ENCODE measurements at regions not wholly inside any gene's neighbourhood (a gene's known extent, or its start where the extent isn't known, plus 50 kb on each side); places are given as distances from the start of the nearest gene placed in this dataset.

GRCh38 chr7:67786021-67786420 lies 789.4 kb downstream of the TYW1 start:
- peaks cover 1% of the 10 kb centered on the region for H3K9me3 Mint-ChIP-seq
- no peaks in the 10 kb centered on the region for H3K36me3 Mint-ChIP-seq (ENCODE audit: low read depth)
- TF ChIP-seq CTCF (conservative IDR thresholded peaks at IDR 0.05), result no peak
- H3K27me3 Mint-ChIP-seq (ENCODE audit: low read depth), result no peaks in the 10 kb centered on the region
- H3K27ac Mint-ChIP-seq (ENCODE audit: unreplicated experiment), result no peak overlapping the region
- H3K4me1 Mint-ChIP-seq, result no peaks in the 10 kb centered on the region
- H3K4me3 Mint-ChIP-seq, result no peak overlapping the region
- DNase-seq (ENCODE audit: low read depth, low spot score), result no peak

- no peaks in the 10 kb centered on the region for H3K9me3 Mint-ChIP-seq
- H3K27ac Mint-ChIP-seq (ENCODE audit: unreplicated experiment), result no peak overlapping the region
- H3K27me3 Mint-ChIP-seq (ENCODE audit: low read depth), result peaks cover 4% of the 10 kb centered on the region
- peak; percentile 5 for DNase-seq (ENCODE audit: low read depth, low spot score)
- TF ChIP-seq CTCF (conservative IDR thresholded peaks at IDR 0.05), result peak; percentile 60
- H3K4me1 Mint-ChIP-seq, result no peaks in the 10 kb centered on the region
- no peak overlapping the region for H3K4me3 Mint-ChIP-seq
- H3K36me3 Mint-ChIP-seq (ENCODE audit: low read depth), result no peaks in the 10 kb centered on the region
These were observed 792.0 kb downstream of the TYW1 start for GRCh38 chr7:67788669-67789068.

GRCh38 chr7:67791918-67792317 lies 795.3 kb downstream of the TYW1 start:
- TF ChIP-seq CTCF (conservative IDR thresholded peaks at IDR 0.05), result no peak
- no peak overlapping the region for H3K27ac Mint-ChIP-seq (ENCODE audit: unreplicated experiment)
- H3K4me3 Mint-ChIP-seq, result no peak overlapping the region
- no peaks in the 10 kb centered on the region for H3K36me3 Mint-ChIP-seq (ENCODE audit: low read depth)
- peaks cover 11% of the 10 kb centered on the region for H3K27me3 Mint-ChIP-seq (ENCODE audit: low read depth)
- DNase-seq (ENCODE audit: low read depth, low spot score), result no peak
- no peaks in the 10 kb centered on the region for H3K9me3 Mint-ChIP-seq
- H3K4me1 Mint-ChIP-seq, result no peaks in the 10 kb centered on the region

- no peak for DNase-seq (ENCODE audit: low read depth, low spot score)
- no peak overlapping the region for H3K4me3 Mint-ChIP-seq
- H3K4me1 Mint-ChIP-seq, result no peaks in the 10 kb centered on the region
- no peak overlapping the region for H3K27ac Mint-ChIP-seq (ENCODE audit: unreplicated experiment)
- H3K36me3 Mint-ChIP-seq (ENCODE audit: low read depth), result no peaks in the 10 kb centered on the region
- H3K27me3 Mint-ChIP-seq (ENCODE audit: low read depth), result peaks cover 14% of the 10 kb centered on the region
- TF ChIP-seq CTCF (conservative IDR thresholded peaks at IDR 0.05), result no peak
- peaks cover 2% of the 10 kb centered on the region for H3K9me3 Mint-ChIP-seq
These were observed 797.9 kb downstream of the TYW1 start for GRCh38 chr7:67794544-67794943.

- Mint-ChIP-seq H3K4me3 (no peak overlapping the region), H3K27ac (ENCODE audit: unreplicated experiment) (no peak overlapping the region), H3K9me3 (peaks cover 5% of the 10 kb centered on the region), H3K36me3 (ENCODE audit: low read depth) (no peaks in the 10 kb centered on the region), H3K4me1 (no peaks in the 10 kb centered on the region), H3K27me3 (ENCODE audit: low read depth) (peaks cover 19% of the 10 kb centered on the region)
- DNase-seq (ENCODE audit: low read depth, low spot score), result no peak
- TF ChIP-seq CTCF (conservative IDR thresholded peaks at IDR 0.05), result no peak
These were observed 807.2 kb downstream of the TYW1 start for GRCh38 chr7:67803789-67804188.
